Endothelial cell of umbilical vein (primary cell): ENCODE measurements at regions not wholly inside any gene's neighbourhood (a gene's known extent, or its start where the extent isn't known, plus 50 kb on each side); places are given as distances from the start of the nearest gene placed in this dataset.
"Not testable (repeated sequence)": the region's sequence is repeated elsewhere in the genome, so short reads cannot be mapped to it uniquely, and the experiment has no call there.

Experiments
- BruUV-seq: library from RNA; stranded (reverse); fragments of 400-500 nt; replicated peaks from 2 replicates; lab custom pipeline; 2021; lab: Mats Ljungman, UMichigan
- CTCF ChIA-PET: fragments of 300-600, 350-600 bp; sonication (Branson Sonifier 250); formaldehyde crosslinking; loops from one replicate; lab custom pipeline; 2021; ENCODE audit warnings: antibody characterized with exemption, inconsistent platforms; lab: Charles Lee
- POLR2A ChIA-PET: fragments of 300-600, 350-600 bp; sonication (Branson Sonifier 250); formaldehyde crosslinking; loops from one replicate; lab custom pipeline; 2021; ENCODE audit warnings: antibody characterized with exemption, inconsistent platforms; lab: Charles Lee
- DNase-seq: peaks from one replicate; pipeline ENCODE4 v3.0.0-alpha.2; 2011; ENCODE audit warnings: low read depth, low spot score
- FAIRE-seq: peaks from 2 replicates; lab custom pipeline; 2011; peaks lifted over from hg19 to GRCh38; lab: Jason Lieb, UNC
- H2AFZ ChIP-seq: 2 replicates; pipeline ENCODE4 v1.6.0; 2012; ENCODE audit warnings: low read depth, low read length, control low read depth, inconsistent platforms
- H3K27ac ChIP-seq: 2 replicates; pipeline ENCODE4 v1.5.1; 2011; ENCODE audit warnings: low read depth, mild to moderate bottlenecking, control low read depth, low read length, moderate library complexity; ENCODE audit not compliant: insufficient read depth
- H3K27me3 ChIP-seq, 2 experiments: 2 replicates each; pipeline versions ENCODE4 v1.6.0 to v1.6.1; 2011; ENCODE audit warnings: low read length in 2 of 2, mixed read lengths in 1 of 2; ENCODE audit not compliant: control insufficient read depth in 2 of 2, insufficient read depth in 2 of 2
- H3K36me3 ChIP-seq, 2 experiments: 2 replicates in 1 of 2; 3 replicates in 1 of 2; pipeline ENCODE4 v1.5.1; 2011; ENCODE audit warnings: low read length in 2 of 2, mild to moderate bottlenecking in 1 of 2, moderate library complexity in 1 of 2; ENCODE audit not compliant: control insufficient read depth in 2 of 2, insufficient read depth in 2 of 2; ENCODE audit errors: extremely low read depth in 1 of 2
- H3K4me1 ChIP-seq: 3 replicates; pipeline ENCODE4 v1.5.1; 2011; ENCODE audit warnings: mild to moderate bottlenecking, low read length; ENCODE audit not compliant: control insufficient read depth, insufficient read depth; ENCODE audit errors: extremely low read depth
- H3K4me2 ChIP-seq: 2 replicates; pipeline ENCODE4 v1.6.1; 2011; ENCODE audit warnings: low read length, control low read depth, mixed read lengths; ENCODE audit not compliant: insufficient read depth
- H3K4me3 ChIP-seq, 3 experiments: fragments of 200-600 bp in 1 of 3; sonication (generic), shearing (Covaris generic) in 1 of 3; replicated peaks in 1 of 3; 2 replicates each; pipeline ENCODE4 v1.5.1; 2011 to 2016; ENCODE audit warnings: control low read depth in 3 of 3, low read length in 3 of 3, mild to moderate bottlenecking in 2 of 3, inconsistent platforms in 1 of 3, low read depth in 1 of 3, moderate library complexity in 1 of 3; ENCODE audit not compliant: insufficient read depth in 1 of 3
- H3K79me2 ChIP-seq: 2 replicates; pipeline ENCODE4 v1.6.0; 2012; ENCODE audit warnings: low read length, inconsistent platforms; ENCODE audit not compliant: control insufficient read depth, insufficient read depth
- H3K9ac ChIP-seq: replicated peaks from 2 replicates; pipeline ENCODE3; 2011; ENCODE audit warnings: low read length, control low read depth; ENCODE audit not compliant: insufficient read depth; ENCODE audit errors: extremely low read depth
- H3K9me1 ChIP-seq: replicated peaks from 3 replicates; pipeline ENCODE4 v1.6.0; 2011; ENCODE audit warnings: mild to moderate bottlenecking, low read length; ENCODE audit not compliant: control insufficient read depth, insufficient read depth; ENCODE audit errors: extremely low read depth
- H3K9me3 ChIP-seq: replicated peaks from 2 replicates; pipeline ENCODE4 v1.5.1; 2012; ENCODE audit warnings: low read length, inconsistent platforms; ENCODE audit not compliant: control insufficient read depth, insufficient read depth
- H4K20me1 ChIP-seq: replicated peaks from 2 replicates; pipeline ENCODE3; 2011; ENCODE audit warnings: mild to moderate bottlenecking, low read length; ENCODE audit not compliant: control insufficient read depth, insufficient read depth; ENCODE audit errors: extremely low read depth
- CTCF ChIP-seq, 2 donors: IDR thresholded peaks; 1 replicate in 1 of 2; 2 replicates in 1 of 2; pipeline ENCODE4 v1.5.1; 2011; ENCODE audit warnings: low read length in 2 of 2, mild to moderate bottlenecking in 2 of 2, moderate library complexity in 2 of 2, control low read depth in 1 of 2, inconsistent platforms in 1 of 2, low read depth in 1 of 2; ENCODE audit not compliant: insufficient read depth in 1 of 2; ENCODE audit errors: extremely low read depth in 1 of 2
- EZH2 ChIP-seq: IDR thresholded peaks from 2 replicates; pipeline ENCODE4 v1.6.1; 2012; ENCODE audit warnings: borderline replicate concordance, low read depth, mild to moderate bottlenecking, moderate library complexity, low read length, inconsistent platforms; ENCODE audit not compliant: severe bottlenecking
- FOS ChIP-seq: IDR thresholded peaks from 2 replicates; pipeline ENCODE4 v1.6.1; 2011; ENCODE audit warnings: mild to moderate bottlenecking, low read length, moderate library complexity, borderline replicate concordance; ENCODE audit not compliant: insufficient read depth
- GATA2 ChIP-seq: IDR thresholded peaks from 2 replicates; pipeline ENCODE4 v1.7.0; 2011; ENCODE audit warnings: low read depth, mild to moderate bottlenecking, moderate library complexity, mixed read lengths, low read length; ENCODE audit not compliant: insufficient read length, insufficient read depth
- JUN ChIP-seq: IDR thresholded peaks from 2 replicates; pipeline ENCODE4 v1.6.1; 2011; ENCODE audit warnings: borderline replicate concordance, low read depth; ENCODE audit not compliant: insufficient read length, insufficient read depth
- MYC ChIP-seq: IDR thresholded peaks from one replicate; pipeline ENCODE4 v1.6.1; 2011; ENCODE audit warnings: mild to moderate bottlenecking, low read depth, low read length
- POLR2A ChIP-seq: IDR thresholded peaks from 2 replicates; pipeline ENCODE4 v1.6.1; 2012; ENCODE audit warnings: low read depth, mild to moderate bottlenecking, control low read depth, low read length
- POLR2AphosphoS5 ChIP-seq: IDR thresholded peaks from 2 replicates; pipeline ENCODE4 v1.6.1; 2012; ENCODE audit warnings: low read depth, mild to moderate bottlenecking, control low read depth, low read length, moderate library complexity; ENCODE audit not compliant: insufficient read depth
- dilution Hi-C: fragments of 300-500 bp; cut with MboI; formaldehyde crosslinking; loops from one replicate; pipeline ENCODE4 v1.15.0; 2019; ENCODE audit warnings: low sequenced_read_pairs; ENCODE audit not compliant: extremely low pct_ligation_motif_present
- intact Hi-C: fragments of 100-400 bp; cut with micrococcal nuclease; formaldehyde crosslinking; loops from one replicate; pipeline ENCODE4 v1.10.0; 2022
- TF ChIP-seq, protein P1 (sequence below): IDR thresholded peaks from 2 replicates; pipeline ENCODE4 v1.6.1; 2011; ENCODE audit not compliant: insufficient read depth, insufficient read length

DNA sequence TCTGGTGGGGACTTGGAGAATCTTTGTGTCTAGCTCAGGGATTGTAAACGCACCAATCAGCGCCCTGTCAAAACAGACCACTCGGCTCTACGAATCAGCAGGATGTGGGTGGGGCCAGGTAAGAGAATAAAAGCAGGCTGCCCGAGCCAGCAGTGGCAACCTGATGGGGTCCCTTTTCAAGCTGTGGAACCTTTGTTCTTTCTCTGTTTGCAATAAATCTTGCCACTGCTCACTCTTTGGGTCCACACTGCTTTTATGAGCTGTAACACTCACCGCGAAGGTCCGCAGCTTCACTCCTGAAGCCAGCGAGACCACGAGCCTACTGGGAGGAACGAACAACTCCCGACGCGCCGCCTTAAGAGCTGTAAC lies 288.6 kb upstream of the UBE2E3 start:
- H3K27me3 ChIP-seq, H2AFZ ChIP-seq, CTCF ChIA-PET, dilution Hi-C loops, DNase-seq, intact Hi-C loops, H3K79me2 ChIP-seq, H3K4me3 ChIP-seq, POLR2A ChIA-PET, H3K9me1 ChIP-seq, H3K4me2 ChIP-seq, FAIRE-seq, H3K27ac ChIP-seq, H3K9ac ChIP-seq, BruUV-seq, H3K9me3 ChIP-seq, H4K20me1 ChIP-seq, H3K36me3 ChIP-seq, H3K4me1 ChIP-seq: not testable (repeated sequence)

DNA sequence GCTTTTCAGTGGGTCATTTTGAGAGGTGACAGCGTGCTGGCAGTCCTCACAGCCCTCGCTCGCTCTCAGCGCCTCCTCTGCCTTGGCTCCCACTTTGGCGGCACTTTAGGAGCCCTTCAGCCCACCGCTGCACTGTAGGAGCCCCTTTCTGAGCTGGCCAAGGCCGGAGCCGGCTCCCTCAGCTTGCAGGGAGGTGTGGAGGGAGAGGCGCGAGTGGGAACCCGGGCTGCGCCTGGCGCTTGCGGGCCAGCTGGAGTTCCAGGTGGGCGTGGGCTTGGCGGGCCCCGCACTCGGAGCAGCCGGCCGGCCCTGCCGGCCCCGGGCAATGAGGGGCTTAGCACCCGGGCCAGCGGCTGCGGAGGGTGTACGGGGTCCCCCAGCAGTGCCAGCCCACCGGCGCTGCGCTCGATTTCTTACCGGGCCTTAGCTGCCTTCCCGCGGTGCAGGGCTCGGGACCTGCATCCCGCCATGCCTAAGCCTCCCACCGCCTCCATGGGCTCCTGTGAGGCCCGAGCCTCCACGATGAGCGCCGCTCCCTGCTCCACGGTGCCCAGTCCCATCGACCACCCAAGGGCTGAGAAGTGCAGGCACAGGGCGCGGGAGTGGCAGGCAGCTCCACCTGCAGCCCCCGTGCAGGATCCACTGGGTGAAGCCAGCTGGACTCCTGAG lies 289.1 kb upstream of the UBE2E3 start:
- H3K9ac ChIP-seq, intact Hi-C loops, H3K9me1 ChIP-seq, H3K4me1 ChIP-seq, BruUV-seq, H3K27me3 ChIP-seq, DNase-seq, H3K27ac ChIP-seq, CTCF ChIA-PET, H2AFZ ChIP-seq, H3K79me2 ChIP-seq, H3K4me3 ChIP-seq, dilution Hi-C loops, H3K36me3 ChIP-seq, FAIRE-seq, POLR2A ChIA-PET, H3K4me2 ChIP-seq, H4K20me1 ChIP-seq, H3K9me3 ChIP-seq: not testable (repeated sequence)

DNA sequence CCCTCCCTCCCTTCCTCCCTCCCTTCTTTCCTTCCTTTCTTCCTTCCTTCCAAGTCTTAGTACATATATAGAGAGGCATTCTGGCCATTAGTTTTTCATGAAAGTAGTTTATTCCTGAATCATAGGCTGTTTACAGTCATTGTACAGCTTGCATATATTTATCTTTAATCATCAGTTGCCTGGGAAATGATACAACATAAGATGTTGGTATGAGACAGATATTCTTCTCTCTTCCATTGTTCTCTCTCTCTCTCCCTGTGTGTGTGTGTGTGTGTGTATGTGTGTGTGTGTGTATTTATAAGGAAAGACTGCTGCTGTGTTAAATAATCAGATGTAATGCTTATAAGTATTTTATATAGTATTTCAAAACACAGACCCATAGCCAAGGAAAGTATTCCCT lies 289.8 kb upstream of the UBE2E3 start:
- no peaks in the 10 kb centered on the region for H4K20me1 ChIP-seq
- no peak overlapping the region for H3K9ac ChIP-seq
- H3K27me3 ChIP-seq = no peaks in the 10 kb centered on the region
- no peaks in the 10 kb centered on the region for H3K4me1 ChIP-seq
- H3K36me3 ChIP-seq = no peaks in the 10 kb centered on the region
- TF ChIP-seq, protein P1, sequence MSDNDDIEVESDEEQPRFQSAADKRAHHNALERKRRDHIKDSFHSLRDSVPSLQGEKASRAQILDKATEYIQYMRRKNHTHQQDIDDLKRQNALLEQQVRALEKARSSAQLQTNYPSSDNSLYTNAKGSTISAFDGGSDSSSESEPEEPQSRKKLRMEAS = no peak
- no peak for TF ChIP-seq EZH2
- TF ChIP-seq CTCF (IDR thresholded peaks at IDR 0.05; ENCODE audit: extremely low read depth in 1 of 2, insufficient read depth in 1 of 2, low read depth in 1 of 2, low read length in 2 of 2) = no peak
- TF ChIP-seq POLR2AphosphoS5 = no peak
- no peak for TF ChIP-seq JUN
- TF ChIP-seq GATA2 = no peak
- no peak for TF ChIP-seq FOS
- TF ChIP-seq MYC = no peak
- no peak for TF ChIP-seq POLR2A
- H3K4me3 ChIP-seq = no peak overlapping the region
- H3K9me3 ChIP-seq = no peaks in the 10 kb centered on the region
- ChIA-PET POLR2A (no interaction called here), CTCF (no interaction called here)
- no peak for FAIRE-seq
- BruUV-seq = no TSS peak
- DNase-seq = no peak
- no peaks in the 10 kb centered on the region for H3K79me2 ChIP-seq
- H3K9me1 ChIP-seq = no peaks in the 10 kb centered on the region
- dilution Hi-C loops (no loop called here), intact Hi-C loops (no loop called here)
- no peak overlapping the region for H3K27ac ChIP-seq
- H2AFZ ChIP-seq = no peak overlapping the region
- no peak overlapping the region for H3K4me2 ChIP-seq
